RWPE1 (cell line): ENCODE measurements at regions not wholly inside any gene's neighbourhood (a gene's known extent, or its start where the extent isn't known, plus 50 kb on each side); places are given as distances from the start of the nearest gene placed in this dataset.

Experiments
- CTCF ChIA-PET: fragments of 350-600 bp; sonication (Branson Sonifier 250); formaldehyde crosslinking; extraction: SDS; loops from one replicate; lab custom pipeline; 2021; lab: Yijun Ruan, JAX
- POLR2A ChIA-PET: fragments of 400-600 bp; formaldehyde crosslinking; extraction: SDS; loops from one replicate; lab custom pipeline; 2020; ENCODE audit warnings: antibody characterized with exemption; ENCODE audit not compliant: low non-redundant PET; lab: Yijun Ruan, JAX
- DNase-seq: peaks from one replicate; pipeline ENCODE4 v3.0.0; 2012; ENCODE audit warnings: low spot score
- H3K27ac ChIP-seq: fragments of 450-650 bp; 2 replicates; pipeline ENCODE4 v1.5.1; 2017
- CTCF ChIP-seq: fragments of 450-650 bp; conservative IDR thresholded peaks from 2 replicates; pipeline ENCODE4 v1.5.1; 2017; ENCODE audit warnings: low read depth, mild to moderate bottlenecking

GRCh38 chr4:170230242-170230641 lies 140.5 kb upstream of the AADAT start:
- DNase-seq, result no peak
- CTCF ChIA-PET, result no interaction called here
- no peak for TF ChIP-seq CTCF
- no peak overlapping the region for H3K27ac ChIP-seq
- POLR2A ChIA-PET, result no interaction called here

GRCh38 chr4:170229006-170229405 lies 139.2 kb upstream of the AADAT start:
- ChIA-PET POLR2A (no interaction called here), CTCF (interaction anchor here (0.5 to 0.8 kb wide), 2 partner anchors 19 to 1593 kb away, joined by 3 read pairs; no protein-coding TSS in a partner anchor)
- TF ChIP-seq CTCF, result no peak
- no peak for DNase-seq
- no peak overlapping the region for H3K27ac ChIP-seq

GRCh38 chr4:170227928-170228327 lies 138.2 kb upstream of the AADAT start:
- CTCF ChIA-PET, result interaction anchor here (0.6 kb wide), 1 partner anchor 1225 kb away, joined by 3 read pairs; no protein-coding TSS in a partner anchor
- H3K27ac ChIP-seq, result no peak overlapping the region

GRCh38 chr4:170226288-170226687 lies 136.5 kb upstream of the AADAT start:
- ChIA-PET CTCF (no interaction called here), POLR2A (no interaction called here)
- no peak for DNase-seq
- H3K27ac ChIP-seq, result no peak overlapping the region
- TF ChIP-seq CTCF, result no peak

More at GRCh38 chr4:170227928-170228327, 138.2 kb upstream of the AADAT start:
- TF ChIP-seq CTCF, result no peak
- DNase-seq, result no peak
- POLR2A ChIA-PET, result no interaction called here

- ChIA-PET POLR2A (no interaction called here), CTCF (no interaction called here)
- no peak overlapping the region for H3K27ac ChIP-seq
- DNase-seq, result no peak
- no peak for TF ChIP-seq CTCF
Measured at GRCh38 chr4:170214731-170215130, 125.0 kb upstream of the AADAT start.

GRCh38 chr4:170214101-170214500 lies 124.3 kb upstream of the AADAT start:
- CTCF ChIA-PET, result interaction anchor here (1.2 kb wide), 1 partner anchor 46 kb away, joined by 3 read pairs; no protein-coding TSS in a partner anchor
- TF ChIP-seq CTCF, result no peak
- no peak overlapping the region for H3K27ac ChIP-seq
- DNase-seq, result no peak
- POLR2A ChIA-PET, result no interaction called here
